Caco-2 (cell line): ENCODE measurements at regions not wholly inside any gene's neighbourhood (a gene's known extent, or its start where the extent isn't known, plus 50 kb on each side); places are given as distances from the start of the nearest gene placed in this dataset.

Experiments
- BruUV-seq: library from RNA; stranded (reverse); fragments of 400-500 nt; replicated peaks from 2 replicates; lab custom pipeline; 2021; lab: Mats Ljungman, UMichigan
- CTCF ChIA-PET: fragments of 300-600 bp; sonication (Branson Sonifier 250); formaldehyde crosslinking; loops from one replicate; lab custom pipeline; 2022; ENCODE audit warnings: antibody characterized with exemption; lab: Charles Lee
- POLR2A ChIA-PET: fragments of 300-600 bp; sonication (Branson Sonifier 250); formaldehyde crosslinking; loops from one replicate; lab custom pipeline; 2022; ENCODE audit warnings: antibody characterized with exemption; lab: Charles Lee
- DNase-seq, 2 experiments: peaks; one replicate each; pipeline versions ENCODE4 v3.0.0 to v3.0.0-alpha.2; 2020 to 2022
- H3K27me3 ChIP-seq: replicated peaks from 2 replicates; pipeline ENCODE4 v1.6.0; 2011; ENCODE audit warnings: low read length; ENCODE audit not compliant: control insufficient read depth, insufficient read depth
- H3K36me3 ChIP-seq: 2 replicates; pipeline ENCODE4 v1.5.1; 2011; ENCODE audit warnings: low read length; ENCODE audit not compliant: control insufficient read depth, insufficient read depth
- H3K4me1 ChIP-seq: fragments of 250-450 bp; sonication (Bioruptor Pico); 2 replicates; pipeline ENCODE4 v1.5.1; 2020; ENCODE audit warnings: mild to moderate bottlenecking
- H3K4me3 ChIP-seq: 2 replicates; pipeline ENCODE4 v1.5.1; 2011; ENCODE audit warnings: low read depth, mild to moderate bottlenecking, control low read depth, low read length
- H3K9me3 ChIP-seq: fragments of 250-450 bp; sonication (Bioruptor Pico); 2 replicates; pipeline ENCODE4 v1.5.1; 2020; ENCODE audit warnings: mild to moderate bottlenecking, moderate library complexity
- H3K27ac Mint-ChIP-seq: one replicate; pipeline ENCODE4 v1.8.0; 2022; ENCODE audit warnings: mixed read lengths; ENCODE audit not compliant: unreplicated experiment
- H3K27me3 Mint-ChIP-seq: one replicate; pipeline ENCODE4 v1.8.0; 2022; ENCODE audit warnings: mixed read lengths; ENCODE audit not compliant: insufficient read depth, unreplicated experiment
- H3K36me3 Mint-ChIP-seq: one replicate; pipeline ENCODE4 v1.8.0; 2022; ENCODE audit warnings: mild to moderate bottlenecking, mixed read lengths; ENCODE audit not compliant: insufficient read depth, unreplicated experiment
- H3K4me1 Mint-ChIP-seq: one replicate; pipeline ENCODE4 v1.8.0; 2022; ENCODE audit warnings: low read depth, mixed read lengths; ENCODE audit not compliant: unreplicated experiment
- H3K4me3 Mint-ChIP-seq: one replicate; pipeline ENCODE4 v1.8.0; 2022; ENCODE audit warnings: mild to moderate bottlenecking, moderate library complexity, mixed read lengths; ENCODE audit not compliant: unreplicated experiment
- H3K9me3 Mint-ChIP-seq: one replicate; pipeline ENCODE4 v1.8.0; 2022; ENCODE audit warnings: mixed read lengths; ENCODE audit not compliant: unreplicated experiment
- intact Hi-C: fragments of 100-400 bp; cut with micrococcal nuclease; formaldehyde crosslinking; loops from one replicate; pipeline ENCODE4 v1.10.0; 2022; ENCODE audit not compliant: unreplicated experiment
- TF ChIP-seq, protein P1 (sequence below), 2 experiments: fragments of 200-600 bp in 1 of 2; IDR thresholded peaks; 1 replicate in 1 of 2; 2 replicates in 1 of 2; pipeline versions ENCODE4 v1.5.1 to v1.8.0; 2011 to 2022; ENCODE audit warnings: antibody characterized with exemption in 1 of 2, control low read depth in 1 of 2, inconsistent platforms in 1 of 2, low read depth in 1 of 2, low read length in 1 of 2, mild to moderate bottlenecking in 1 of 2, moderate library complexity in 1 of 2; ENCODE audit not compliant: insufficient read depth in 1 of 2, severe bottlenecking in 1 of 2, unreplicated experiment in 1 of 2

DNA sequence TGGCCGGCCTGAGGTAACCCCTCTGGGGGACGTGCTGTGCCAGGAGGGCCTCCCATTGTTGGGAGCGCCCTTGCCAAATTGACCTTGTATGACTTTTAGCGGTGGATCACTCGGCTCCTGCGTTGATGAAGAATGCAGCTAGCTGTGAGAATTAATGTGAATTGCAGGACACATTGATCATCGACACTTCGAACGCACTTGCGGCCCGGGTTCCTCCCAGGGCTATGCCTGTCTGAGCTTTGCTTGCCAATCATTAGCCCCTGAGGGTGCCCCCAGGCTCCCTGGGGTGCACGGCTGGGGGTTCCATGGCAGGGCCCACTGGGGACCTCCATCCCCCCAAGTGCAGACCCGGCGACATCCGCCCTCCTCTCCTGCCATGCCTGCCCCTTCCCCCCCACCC is 672.4 kb downstream of the TSPY10 start:
- no peaks in the 10 kb centered on the region for H3K36me3 ChIP-seq
- Mint-ChIP-seq H3K4me3 (no peak overlapping the region), H3K4me1 (no peaks in the 10 kb centered on the region), H3K36me3 (no peaks in the 10 kb centered on the region), H3K9me3 (no peaks in the 10 kb centered on the region), H3K27me3 (no peaks in the 10 kb centered on the region), H3K27ac (no peak overlapping the region)
- peak; percentile 0 to 12 for DNase-seq
- BruUV-seq, result no TSS peak
- H3K4me3 ChIP-seq, result no peak overlapping the region
- ChIA-PET CTCF (no interaction called here), POLR2A (no interaction called here)
- TF ChIP-seq, protein P1, sequence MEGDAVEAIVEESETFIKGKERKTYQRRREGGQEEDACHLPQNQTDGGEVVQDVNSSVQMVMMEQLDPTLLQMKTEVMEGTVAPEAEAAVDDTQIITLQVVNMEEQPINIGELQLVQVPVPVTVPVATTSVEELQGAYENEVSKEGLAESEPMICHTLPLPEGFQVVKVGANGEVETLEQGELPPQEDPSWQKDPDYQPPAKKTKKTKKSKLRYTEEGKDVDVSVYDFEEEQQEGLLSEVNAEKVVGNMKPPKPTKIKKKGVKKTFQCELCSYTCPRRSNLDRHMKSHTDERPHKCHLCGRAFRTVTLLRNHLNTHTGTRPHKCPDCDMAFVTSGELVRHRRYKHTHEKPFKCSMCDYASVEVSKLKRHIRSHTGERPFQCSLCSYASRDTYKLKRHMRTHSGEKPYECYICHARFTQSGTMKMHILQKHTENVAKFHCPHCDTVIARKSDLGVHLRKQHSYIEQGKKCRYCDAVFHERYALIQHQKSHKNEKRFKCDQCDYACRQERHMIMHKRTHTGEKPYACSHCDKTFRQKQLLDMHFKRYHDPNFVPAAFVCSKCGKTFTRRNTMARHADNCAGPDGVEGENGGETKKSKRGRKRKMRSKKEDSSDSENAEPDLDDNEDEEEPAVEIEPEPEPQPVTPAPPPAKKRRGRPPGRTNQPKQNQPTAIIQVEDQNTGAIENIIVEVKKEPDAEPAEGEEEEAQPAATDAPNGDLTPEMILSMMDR (IDR thresholded peaks at IDR 0.05; ENCODE audit: insufficient read depth in 1 of 2, low read depth in 1 of 2, low read length in 1 of 2, severe bottlenecking in 1 of 2, unreplicated experiment in 1 of 2), result no peak
- H3K9me3 ChIP-seq, result no peaks in the 10 kb centered on the region
- intact Hi-C loops, result no loop called here
- H3K27me3 ChIP-seq, result no peaks in the 10 kb centered on the region
- no peaks in the 10 kb centered on the region for H3K4me1 ChIP-seq
